Right lobe of liver (tissue), 6 donors: ENCODE measurements at regions not wholly inside any gene's neighbourhood (a gene's known extent, or its start where the extent isn't known, plus 50 kb on each side); places are given as distances from the start of the nearest gene placed in this dataset.
A peak's percentile ranks its signal among the peaks of the same experiment; 100 is the strongest.

ENCODE experiments used
- ATAC-seq, 4 donors: fragments of 200-7000 bp; cut with Tn5 transposase; one replicate each; pipeline ENCODE4 v1.9.1; 2020; ENCODE audit warnings: mild to moderate bottlenecking in 4 of 4, moderate library complexity in 4 of 4
- DNase-seq, 3 donors: peaks; one replicate each; pipeline ENCODE4 v3.0.0-alpha.2; 2020
- H3K27ac ChIP-seq, 3 donors: fragments of 200-600 bp; one replicate each; pipeline ENCODE4 v1.8.0; 2022
- H3K27me3 ChIP-seq, 2 donors: fragments of 200-600 bp; one replicate each; pipeline ENCODE4 v1.8.0; 2022
- H3K36me3 ChIP-seq, 4 donors: fragments of 200-600 bp; sonication (generic) in 1 of 4; one replicate each; pipeline versions ENCODE4 v1.5.1 to v1.8.0; 2017 to 2022; ENCODE audit warnings: control low read depth in 1 of 4
- H3K4me1 ChIP-seq, 4 donors: fragments of 200-600 bp; sonication (generic) in 1 of 4; one replicate each; pipeline versions ENCODE4 v1.5.1 to v1.8.0; 2017 to 2022; ENCODE audit warnings: control low read depth in 1 of 4
- H3K4me3 ChIP-seq, 3 donors: fragments of 200-600 bp; one replicate each; pipeline ENCODE4 v1.8.0; 2022
- H3K9me3 ChIP-seq, 4 donors: fragments of 200-600 bp; sonication (generic) in 1 of 4; one replicate each; pipeline versions ENCODE4 v1.5.1 to v1.8.0; 2017 to 2022; ENCODE audit warnings: control low read depth in 1 of 4
- POLR2A ChIP-seq: fragments of 450-650 bp; IDR thresholded peaks from one replicate; pipeline ENCODE4 v1.6.1; 2017; ENCODE audit warnings: antibody characterized with exemption, mild to moderate bottlenecking
- WGBS: methylation state at CpG from one replicate; pipeline ENCODE4 v1.1.6; 2018; ENCODE audit warnings: low coverage, low lambda C conversion rate; ENCODE audit not compliant: insufficient coverage; ENCODE audit errors: missing lambda C conversion rate; 5-methylcytosine and 5-hydroxymethylcytosine counted together
- intact Hi-C, 2 donors: fragments of 100-400 bp; cut with DNase I; formaldehyde crosslinking; loops; one replicate each; pipeline versions ENCODE4 v1.11.2 to v1.14.1; 2022
- TF ChIP-seq, protein P1 (sequence below), 4 donors: fragments of 200-600 bp in 3 of 4; fragments of 450-650 bp in 1 of 4; IDR thresholded peaks; one replicate each; pipeline versions ENCODE4 v1.5.1 to v1.8.0; 2016 to 2022; ENCODE audit warnings: antibody characterized with exemption in 4 of 4, mild to moderate bottlenecking in 2 of 4
- donor health status: DM: no; HTN: yes; CAD: no.
- donor health status: DM: no; HTN: no; CAD: no.
- donor health status: DM: no; HTN: no; CAD: no.
- donor health status: DM: no; HTN: yes; CAD: no.
- donor health status: DM: no; HTN: yes; CAD: no.

GRCh38 chr6:18988636-18989035 is 601.5 kb downstream of the RNF144B start:
- intact Hi-C loops: no loop called here
- Histone ChIP-seq H3K27ac (no peak overlapping the region), H3K27me3 (no peaks in the 10 kb centered on the region), H3K4me1 (no peaks in the 10 kb centered on the region), H3K9me3 (no peaks in the 10 kb centered on the region), H3K36me3 (no peaks in the 10 kb centered on the region), H3K4me3 (no peak overlapping the region)
- no peak for DNase-seq
- 67% methylated on average over 3 of the region's 3 CpGs for WGBS
- no peak for ATAC-seq
- no peak for TF ChIP-seq POLR2A

GRCh38 chr6:18990059-18990978 is 603.2 kb downstream of the RNF144B start:
- 30% methylated on average over 20 of the region's 24 CpGs for WGBS
- peak; percentile 87 to 94 (median 90) for ATAC-seq
- no peak for TF ChIP-seq POLR2A
- TF ChIP-seq, protein P1, sequence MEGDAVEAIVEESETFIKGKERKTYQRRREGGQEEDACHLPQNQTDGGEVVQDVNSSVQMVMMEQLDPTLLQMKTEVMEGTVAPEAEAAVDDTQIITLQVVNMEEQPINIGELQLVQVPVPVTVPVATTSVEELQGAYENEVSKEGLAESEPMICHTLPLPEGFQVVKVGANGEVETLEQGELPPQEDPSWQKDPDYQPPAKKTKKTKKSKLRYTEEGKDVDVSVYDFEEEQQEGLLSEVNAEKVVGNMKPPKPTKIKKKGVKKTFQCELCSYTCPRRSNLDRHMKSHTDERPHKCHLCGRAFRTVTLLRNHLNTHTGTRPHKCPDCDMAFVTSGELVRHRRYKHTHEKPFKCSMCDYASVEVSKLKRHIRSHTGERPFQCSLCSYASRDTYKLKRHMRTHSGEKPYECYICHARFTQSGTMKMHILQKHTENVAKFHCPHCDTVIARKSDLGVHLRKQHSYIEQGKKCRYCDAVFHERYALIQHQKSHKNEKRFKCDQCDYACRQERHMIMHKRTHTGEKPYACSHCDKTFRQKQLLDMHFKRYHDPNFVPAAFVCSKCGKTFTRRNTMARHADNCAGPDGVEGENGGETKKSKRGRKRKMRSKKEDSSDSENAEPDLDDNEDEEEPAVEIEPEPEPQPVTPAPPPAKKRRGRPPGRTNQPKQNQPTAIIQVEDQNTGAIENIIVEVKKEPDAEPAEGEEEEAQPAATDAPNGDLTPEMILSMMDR (IDR thresholded peaks at IDR 0.05): peak; percentile 27 to 87 (median 77)
- no peaks in the 10 kb centered on the region for H3K9me3 ChIP-seq
- intact Hi-C loops: no loop called here
- peak; percentile 79 to 84 (median 83) for DNase-seq
- H3K36me3 ChIP-seq: no peaks in the 10 kb centered on the region
- H3K4me3 ChIP-seq: no peak overlapping the region
- H3K27ac ChIP-seq: no peak overlapping the region
- H3K4me1 ChIP-seq: no peaks in the 10 kb centered on the region
- no peaks in the 10 kb centered on the region for H3K27me3 ChIP-seq

DNA sequence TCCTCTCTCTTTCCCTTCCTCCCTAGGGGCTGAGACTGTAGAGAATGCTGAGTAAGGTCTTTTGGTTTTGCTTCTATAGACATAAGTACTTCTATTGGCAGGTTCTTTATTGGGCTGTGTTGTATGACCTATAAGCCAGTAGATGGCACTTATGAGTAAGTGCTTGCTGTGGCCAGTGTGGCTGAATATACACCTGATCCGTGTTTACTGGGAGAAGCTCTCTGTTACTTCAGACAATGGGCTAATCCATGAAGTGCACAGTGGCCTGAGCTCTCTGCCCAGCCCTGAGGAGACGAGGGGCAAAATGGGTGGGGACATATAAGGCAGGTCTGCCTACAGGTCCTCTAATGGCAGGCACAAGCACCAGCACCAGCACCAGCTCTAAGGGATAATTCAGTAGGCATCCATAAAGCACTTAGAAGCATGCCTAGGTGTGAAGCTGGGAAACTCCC is 610.3 kb downstream of the RNF144B start:
- Histone ChIP-seq H3K27me3 (no peaks in the 10 kb centered on the region), H3K27ac (no peak overlapping the region), H3K9me3 (no peaks in the 10 kb centered on the region), H3K36me3 (no peaks in the 10 kb centered on the region), H3K4me3 (no peak overlapping the region), H3K4me1 (no peaks in the 10 kb centered on the region)
- peak; percentile 91 to 98 (median 97) for ATAC-seq
- intact Hi-C loops: no loop called here
- TF ChIP-seq, protein P1 (IDR thresholded peaks at IDR 0.05): peak; percentile 47 to 68 (median 60)
- TF ChIP-seq POLR2A: no peak
- no peak for DNase-seq
- 3% methylated on average over 2 of the region's 2 CpGs for WGBS

DNA sequence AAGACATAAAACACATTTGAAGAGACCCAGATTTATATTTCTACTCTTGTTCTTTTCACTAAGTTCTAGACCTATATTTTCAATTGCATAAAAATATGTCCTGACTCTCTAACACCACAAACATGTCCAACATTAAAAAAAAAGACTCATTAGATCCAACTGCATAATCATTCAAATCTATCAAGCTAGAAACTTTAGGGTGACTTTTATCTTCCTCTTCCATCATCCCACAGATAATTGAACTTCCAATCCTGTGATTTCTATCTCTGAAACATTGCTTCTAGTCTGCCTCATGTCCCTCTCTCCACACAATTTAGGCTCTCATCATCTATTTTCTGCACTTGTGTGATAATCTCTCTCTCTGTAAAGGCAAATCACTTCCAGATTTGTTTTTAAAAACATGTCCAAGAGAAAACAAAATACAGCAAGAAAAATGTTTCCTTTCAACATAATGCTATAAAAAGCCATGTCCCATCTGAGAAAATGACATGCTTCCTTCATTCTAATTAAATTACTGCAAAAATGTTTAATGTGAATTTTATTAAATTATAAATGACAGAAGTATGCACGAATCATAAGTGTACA is 615.9 kb downstream of the RNF144B start:
- no peak for ATAC-seq
- Histone ChIP-seq H3K36me3 (no peaks in the 10 kb centered on the region), H3K9me3 (no peaks in the 10 kb centered on the region), H3K27ac (no peak overlapping the region), H3K27me3 (no peaks in the 10 kb centered on the region), H3K4me1 (no peaks in the 10 kb centered on the region), H3K4me3 (no peak overlapping the region)
- intact Hi-C loops: no loop called here
- no peak for DNase-seq
- WGBS: 21% methylated on average over 1 of the region's 1 CpG
- TF ChIP-seq, protein P1 (IDR thresholded peaks at IDR 0.05): no peak
- TF ChIP-seq POLR2A: no peak

- no peaks in the 10 kb centered on the region for H3K27me3 ChIP-seq
- no peaks in the 10 kb centered on the region for H3K36me3 ChIP-seq
- 51% methylated on average over 4 of the region's 4 CpGs for WGBS
- ATAC-seq (no peak), DNase-seq (no peak)
- intact Hi-C loops: no loop called here
- H3K9me3 ChIP-seq: no peaks in the 10 kb centered on the region
- no peak overlapping the region for H3K4me3 ChIP-seq
- no peaks in the 10 kb centered on the region for H3K4me1 ChIP-seq
- TF ChIP-seq, protein P1 (IDR thresholded peaks at IDR 0.05): no peak
- TF ChIP-seq POLR2A: no peak
- no peak overlapping the region for H3K27ac ChIP-seq
Measured at GRCh38 chr6:19004176-19004575, 617.0 kb downstream of the RNF144B start.
